ENCODE measurements at regions not wholly inside any gene's neighbourhood (a gene's known extent, or its start where the extent isn't known, plus 50 kb on each side); places are given as distances from the start of the nearest gene placed in this dataset.
"Not testable (repeated sequence)": the region's sequence is repeated elsewhere in the genome, so short reads cannot be mapped to it uniquely, and the experiment has no call there.

DNA sequence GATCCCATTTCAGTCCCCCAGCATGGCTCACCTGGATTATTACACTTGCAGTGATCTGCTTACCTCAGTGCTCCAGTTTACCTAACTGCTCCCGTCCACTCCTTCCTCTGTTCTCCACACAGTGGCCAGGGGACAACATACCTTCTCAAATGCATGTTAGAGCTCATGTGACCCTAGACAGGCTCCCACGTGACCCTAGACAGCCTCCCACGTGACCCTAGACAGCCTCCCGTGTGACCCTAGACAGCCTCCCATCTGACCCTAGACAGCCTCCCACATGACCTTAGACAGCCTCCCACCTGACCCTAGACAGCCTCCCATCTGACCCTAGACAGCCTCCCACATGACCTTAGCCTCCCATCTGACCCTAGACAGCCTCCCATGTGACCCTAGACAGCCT is 226.0 kb upstream of the TMEM132C start:
- no peak for DNase-seq (ENCODE audit: extremely low read depth, insufficient read length)
- Histone ChIP-seq H3K27me3 (replicated peaks; ENCODE audit: control insufficient read depth, insufficient read depth, low read length) (no peaks in the 10 kb centered on the region), H3K4me3 (replicated peaks; ENCODE audit: low read depth, low read length) (no peak overlapping the region), H3K36me3 (ENCODE audit: control insufficient read depth, insufficient read depth, low read length) (no peaks in the 10 kb centered on the region)
- TF ChIP-seq, protein P1, sequence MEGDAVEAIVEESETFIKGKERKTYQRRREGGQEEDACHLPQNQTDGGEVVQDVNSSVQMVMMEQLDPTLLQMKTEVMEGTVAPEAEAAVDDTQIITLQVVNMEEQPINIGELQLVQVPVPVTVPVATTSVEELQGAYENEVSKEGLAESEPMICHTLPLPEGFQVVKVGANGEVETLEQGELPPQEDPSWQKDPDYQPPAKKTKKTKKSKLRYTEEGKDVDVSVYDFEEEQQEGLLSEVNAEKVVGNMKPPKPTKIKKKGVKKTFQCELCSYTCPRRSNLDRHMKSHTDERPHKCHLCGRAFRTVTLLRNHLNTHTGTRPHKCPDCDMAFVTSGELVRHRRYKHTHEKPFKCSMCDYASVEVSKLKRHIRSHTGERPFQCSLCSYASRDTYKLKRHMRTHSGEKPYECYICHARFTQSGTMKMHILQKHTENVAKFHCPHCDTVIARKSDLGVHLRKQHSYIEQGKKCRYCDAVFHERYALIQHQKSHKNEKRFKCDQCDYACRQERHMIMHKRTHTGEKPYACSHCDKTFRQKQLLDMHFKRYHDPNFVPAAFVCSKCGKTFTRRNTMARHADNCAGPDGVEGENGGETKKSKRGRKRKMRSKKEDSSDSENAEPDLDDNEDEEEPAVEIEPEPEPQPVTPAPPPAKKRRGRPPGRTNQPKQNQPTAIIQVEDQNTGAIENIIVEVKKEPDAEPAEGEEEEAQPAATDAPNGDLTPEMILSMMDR (IDR thresholded peaks at IDR 0.05; ENCODE audit: insufficient read depth, low read length, poor library complexity, severe bottlenecking), result no peak

DNA sequence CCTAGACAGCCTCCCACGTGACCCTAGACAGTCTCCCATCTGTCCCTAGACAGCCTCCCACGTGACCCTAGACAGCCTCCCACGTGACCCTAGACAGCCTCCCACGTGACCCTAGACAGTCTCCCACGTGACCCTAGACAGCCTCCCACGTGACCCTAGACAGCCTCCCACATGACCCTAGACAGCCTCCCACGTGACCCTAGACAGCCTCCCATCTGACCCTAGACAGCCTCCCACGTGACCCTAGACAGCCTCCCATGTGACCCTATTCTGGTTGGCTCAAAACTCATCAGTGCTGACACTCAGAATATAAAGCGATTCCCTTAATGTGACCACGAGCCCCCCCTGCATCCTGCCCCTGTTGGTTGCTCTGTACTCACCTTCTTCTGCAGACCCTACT is 224.7 kb upstream of the TMEM132C start:
- not testable (repeated sequence) for H3K36me3 ChIP-seq (ENCODE audit: control insufficient read depth, insufficient read depth, low read length); H3K4me3 ChIP-seq (replicated peaks; ENCODE audit: low read depth, low read length); H3K27me3 ChIP-seq (replicated peaks; ENCODE audit: control insufficient read depth, insufficient read depth, low read length); DNase-seq (ENCODE audit: extremely low read depth, insufficient read length)

DNA sequence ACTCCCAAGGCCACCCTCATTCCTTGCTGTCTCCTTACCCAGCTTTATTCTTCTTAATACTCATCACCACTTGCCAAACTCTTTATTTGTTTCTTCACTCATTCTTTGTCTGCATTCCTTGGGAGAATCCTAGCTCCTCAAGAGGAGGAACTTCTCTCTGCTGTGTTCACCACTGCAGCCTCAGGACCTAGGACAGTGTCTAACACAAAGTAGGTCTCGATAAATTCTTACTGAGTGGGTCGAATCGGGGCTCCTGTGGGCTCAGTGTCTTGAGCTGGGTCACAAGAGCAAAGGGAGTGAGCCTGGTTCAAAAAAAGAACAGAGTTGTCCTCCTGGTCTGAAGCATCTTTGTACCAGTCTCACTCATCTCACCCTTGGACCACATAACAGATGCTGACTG is 224.1 kb upstream of the TMEM132C start:
- no peak for DNase-seq (ENCODE audit: extremely low read depth, insufficient read length)
- TF ChIP-seq, protein P1 (IDR thresholded peaks at IDR 0.05; ENCODE audit: insufficient read depth, low read length, poor library complexity, severe bottlenecking), result no peak
- Histone ChIP-seq H3K4me3 (replicated peaks; ENCODE audit: low read depth, low read length) (no peak overlapping the region), H3K27me3 (replicated peaks; ENCODE audit: control insufficient read depth, insufficient read depth, low read length) (no peaks in the 10 kb centered on the region), H3K36me3 (ENCODE audit: control insufficient read depth, insufficient read depth, low read length) (no peaks in the 10 kb centered on the region)

DNA sequence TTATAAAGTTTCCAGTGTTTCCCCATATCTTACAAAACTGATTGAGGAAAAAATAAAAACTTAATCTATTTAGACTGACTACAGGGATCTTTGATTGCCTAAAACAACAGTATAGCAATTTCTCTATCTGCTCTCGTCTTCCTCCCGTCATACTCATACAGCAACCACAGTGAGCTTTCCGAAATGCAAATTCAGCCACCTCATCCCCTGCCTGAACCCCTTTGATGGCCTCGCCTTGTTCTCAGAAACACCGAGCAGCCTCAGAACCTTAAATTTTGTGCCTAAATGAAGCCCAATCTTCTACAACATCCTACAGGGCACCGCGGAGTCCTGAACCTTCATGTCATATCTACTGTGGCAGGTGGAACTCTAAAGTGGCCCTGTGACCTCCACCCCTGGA is 223.7 kb upstream of the TMEM132C start:
- H3K36me3 ChIP-seq (ENCODE audit: control insufficient read depth, insufficient read depth, low read length), result no peaks in the 10 kb centered on the region
- H3K4me3 ChIP-seq (replicated peaks; ENCODE audit: low read depth, low read length), result no peak overlapping the region
- DNase-seq (ENCODE audit: extremely low read depth, insufficient read length), result no peak
- TF ChIP-seq, protein P1 (IDR thresholded peaks at IDR 0.05; ENCODE audit: insufficient read depth, low read length, poor library complexity, severe bottlenecking), result no peak
- no peaks in the 10 kb centered on the region for H3K27me3 ChIP-seq (replicated peaks; ENCODE audit: control insufficient read depth, insufficient read depth, low read length)

DNA sequence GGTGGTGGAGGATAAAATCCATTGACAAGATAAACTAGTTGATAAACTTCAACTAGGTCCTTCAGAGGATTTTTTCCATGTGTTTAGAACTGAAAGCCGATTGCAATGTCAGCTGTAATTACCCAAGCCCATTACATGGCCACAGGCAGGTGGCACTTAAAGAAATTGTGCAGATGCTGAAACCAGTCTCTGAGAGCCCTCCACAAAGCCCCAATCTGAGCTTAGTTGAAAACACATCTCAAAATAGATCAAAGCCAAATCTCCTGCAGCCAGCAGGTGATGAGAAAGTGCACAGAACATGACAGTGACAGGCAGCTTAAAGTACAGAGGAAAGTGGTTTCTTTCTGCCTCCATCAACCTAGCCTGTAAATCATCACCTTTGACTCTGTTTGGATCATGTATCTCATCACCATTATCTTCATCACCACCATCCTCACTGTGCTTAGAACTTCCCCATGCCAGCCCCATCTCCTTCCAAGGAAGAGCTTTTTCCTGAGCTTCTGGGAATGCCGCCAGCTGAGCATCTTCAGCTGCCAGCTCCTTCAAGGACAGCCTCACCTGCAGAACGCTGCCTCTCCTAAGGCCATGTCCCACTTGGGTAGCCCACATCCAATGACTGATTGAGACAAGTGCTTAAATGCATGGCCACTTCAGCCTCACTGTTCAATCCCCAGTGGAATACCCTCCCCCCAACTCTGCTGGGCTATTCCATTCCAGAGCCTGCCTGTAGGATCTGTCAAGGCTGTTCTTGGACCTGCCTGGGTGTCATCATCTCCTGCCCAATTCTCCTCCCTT is 219.5 kb upstream of the TMEM132C start:
- Histone ChIP-seq H3K27me3 (replicated peaks; ENCODE audit: control insufficient read depth, insufficient read depth, low read length) (no peaks in the 10 kb centered on the region), H3K36me3 (ENCODE audit: control insufficient read depth, insufficient read depth, low read length) (no peaks in the 10 kb centered on the region), H3K4me3 (replicated peaks; ENCODE audit: low read depth, low read length) (no peak overlapping the region)
- TF ChIP-seq, protein P1 (IDR thresholded peaks at IDR 0.05; ENCODE audit: insufficient read depth, low read length, poor library complexity, severe bottlenecking), result no peak
- DNase-seq (ENCODE audit: extremely low read depth, insufficient read length), result no peak

DNA sequence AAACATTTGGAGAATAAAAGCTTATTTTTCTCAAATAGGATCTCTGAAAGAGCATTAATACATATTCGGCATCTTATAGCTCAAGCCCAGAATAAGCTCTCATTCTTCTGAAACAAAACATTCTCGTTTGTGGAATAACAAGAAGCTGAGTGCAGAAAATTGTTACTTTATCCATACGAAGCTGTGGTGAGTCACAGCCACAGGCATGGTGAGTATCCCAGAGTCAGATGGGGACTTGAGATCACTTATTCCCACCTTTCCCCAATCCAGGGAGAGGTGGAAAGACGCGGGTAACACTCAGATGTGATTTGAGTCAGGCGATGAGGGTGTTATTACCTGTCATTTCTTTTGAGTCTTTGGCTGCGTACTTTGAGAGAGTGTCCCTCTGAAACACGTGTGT is 214.6 kb upstream of the TMEM132C start:
- Histone ChIP-seq H3K36me3 (ENCODE audit: control insufficient read depth, insufficient read depth, low read length) (no peaks in the 10 kb centered on the region), H3K4me3 (replicated peaks; ENCODE audit: low read depth, low read length) (no peak overlapping the region), H3K27me3 (replicated peaks; ENCODE audit: control insufficient read depth, insufficient read depth, low read length) (no peaks in the 10 kb centered on the region)
- TF ChIP-seq, protein P1 (IDR thresholded peaks at IDR 0.05; ENCODE audit: insufficient read depth, low read length, poor library complexity, severe bottlenecking), result no peak
- DNase-seq (ENCODE audit: extremely low read depth, insufficient read length), result no peak

Data from GM06990 (cell line).